H9 (cell line): ENCODE measurements at regions not wholly inside any gene's neighbourhood (a gene's known extent, or its start where the extent isn't known, plus 50 kb on each side); places are given as distances from the start of the nearest gene placed in this dataset.

Source experiments
- DNase-seq: peaks from one replicate; pipeline ENCODE4 v3.0.0-alpha.2; 2017
- H2AFZ ChIP-seq: one replicate; pipeline ENCODE4 v1.6.1; 2013; ENCODE audit warnings: mild to moderate bottlenecking, low read length, control low read depth, moderate library complexity
- H2AK5ac ChIP-seq: 2 replicates; pipeline ENCODE4 v1.6.1; 2013; ENCODE audit warnings: low read length, control low read depth, mixed read lengths; ENCODE audit not compliant: insufficient read length
- H2BK120ac ChIP-seq: one replicate; pipeline ENCODE4 v1.6.1; 2013; ENCODE audit warnings: low read depth, mild to moderate bottlenecking, low read length, control low read depth, inconsistent platforms; ENCODE audit not compliant: poor library complexity, severe bottlenecking
- H2BK12ac ChIP-seq: 2 replicates; pipeline ENCODE4 v1.6.1; 2013; ENCODE audit warnings: low read length, control low read depth, mixed read lengths, low read depth; ENCODE audit not compliant: insufficient read length
- H2BK15ac ChIP-seq: 2 replicates; pipeline ENCODE4 v1.6.1; 2013; ENCODE audit warnings: low read depth, low read length, control low read depth
- H2BK20ac ChIP-seq: one replicate; pipeline ENCODE4 v1.6.1; 2013; ENCODE audit warnings: low read depth, mild to moderate bottlenecking, low read length, control low read depth, inconsistent platforms; ENCODE audit not compliant: poor library complexity, severe bottlenecking
- H2BK5ac ChIP-seq: 2 replicates; pipeline ENCODE4 v1.6.1; 2013; ENCODE audit warnings: low read length, control low read depth, mixed read lengths; ENCODE audit not compliant: insufficient read length
- H3K14ac ChIP-seq: 2 replicates; pipeline ENCODE4 v1.6.1; 2013; ENCODE audit warnings: low read length, control low read depth; ENCODE audit not compliant: insufficient read depth
- H3K18ac ChIP-seq: 2 replicates; pipeline ENCODE4 v1.6.1; 2013; ENCODE audit warnings: low read depth, mild to moderate bottlenecking, mixed read lengths, low read length, control low read depth; ENCODE audit not compliant: insufficient read length
- H3K23ac ChIP-seq: 2 replicates; pipeline ENCODE4 v1.6.1; 2013; ENCODE audit warnings: low read length, control low read depth, mixed read lengths, low read depth; ENCODE audit not compliant: insufficient read length
- H3K23me2 ChIP-seq: 2 replicates; pipeline ENCODE4 v1.6.1; 2013; ENCODE audit warnings: low read depth, mild to moderate bottlenecking, mixed read lengths, low read length, control low read depth; ENCODE audit not compliant: insufficient read length, poor library complexity, severe bottlenecking
- H3K27ac ChIP-seq: 2 replicates; pipeline ENCODE4 v1.5.1; 2013; ENCODE audit warnings: low read length, control low read depth, mixed read lengths, low read depth; ENCODE audit not compliant: insufficient read length
- H3K27me3 ChIP-seq: 2 replicates; pipeline ENCODE4 v1.6.1; 2013; ENCODE audit warnings: low read length, control low read depth, inconsistent platforms; ENCODE audit not compliant: insufficient read depth
- H3K4ac ChIP-seq: 2 replicates; pipeline ENCODE4 v1.6.1; 2013; ENCODE audit warnings: low read depth, mild to moderate bottlenecking, control low read depth, inconsistent platforms, low read length, moderate library complexity
- H3K4me1 ChIP-seq: 2 replicates; pipeline ENCODE4 v1.6.1; 2013; ENCODE audit warnings: low read length, control low read depth, inconsistent platforms; ENCODE audit not compliant: insufficient read depth
- H3K4me2 ChIP-seq: 2 replicates; pipeline ENCODE4 v1.6.1; 2013; ENCODE audit warnings: low read length, control low read depth, mixed read lengths; ENCODE audit not compliant: insufficient read length, insufficient read depth
- H3K56ac ChIP-seq: 2 replicates; pipeline ENCODE4 v1.6.1; 2013; ENCODE audit warnings: low read depth, mild to moderate bottlenecking, mixed read lengths, low read length, control low read depth; ENCODE audit not compliant: insufficient read length
- H3K79me1 ChIP-seq: 2 replicates; pipeline ENCODE4 v1.6.1; 2013; ENCODE audit warnings: low read depth, mild to moderate bottlenecking, moderate library complexity, low read length, control low read depth, inconsistent platforms; ENCODE audit not compliant: insufficient read depth, poor library complexity, severe bottlenecking
- H3K79me2 ChIP-seq: 2 replicates; pipeline ENCODE4 v1.6.1; 2013; ENCODE audit warnings: low read length, control low read depth, inconsistent platforms; ENCODE audit not compliant: insufficient read depth
- H3K9ac ChIP-seq: 2 replicates; pipeline ENCODE4 v1.6.1; 2013; ENCODE audit warnings: low read length, control low read depth, mixed read lengths; ENCODE audit not compliant: insufficient read length; ENCODE audit errors: extremely low read depth
- H3K9me3 ChIP-seq: one replicate; pipeline ENCODE4 v1.6.1; 2013; ENCODE audit warnings: low read depth, low read length, inconsistent platforms; ENCODE audit not compliant: control insufficient read depth
- H3T11ph ChIP-seq: one replicate; pipeline ENCODE4 v1.6.1; 2013; ENCODE audit warnings: mild to moderate bottlenecking, low read length, control low read depth, inconsistent platforms
- H4K20me1 ChIP-seq: one replicate; pipeline ENCODE4 v1.6.1; 2013; ENCODE audit not compliant: control insufficient read depth, insufficient read length, insufficient read depth
- H4K5ac ChIP-seq: 2 replicates; pipeline ENCODE4 v1.6.1; 2013; ENCODE audit warnings: low read depth, mild to moderate bottlenecking, mixed read lengths, low read length, control low read depth; ENCODE audit not compliant: insufficient read length
- H4K8ac ChIP-seq: replicated peaks from 2 replicates; pipeline ENCODE4 v1.6.1; 2013; ENCODE audit warnings: low read length, control low read depth, mixed read lengths, low read depth; ENCODE audit not compliant: insufficient read length
- H4K91ac ChIP-seq: 2 replicates; pipeline ENCODE4 v1.6.1; 2013; ENCODE audit warnings: low read depth, mild to moderate bottlenecking, moderate library complexity, mixed read lengths, low read length, control low read depth; ENCODE audit not compliant: insufficient read length
- H3K27ac Mint-ChIP-seq, 3 experiments: 2 replicates in 2 of 3; 3 replicates in 1 of 3; pipeline ENCODE4 v1.8.0; 2020 to 2021; ENCODE audit warnings: mixed read lengths in 3 of 3, mild to moderate bottlenecking in 1 of 3, moderate library complexity in 1 of 3
- H3K27me3 Mint-ChIP-seq: 2 replicates; pipeline ENCODE4 v1.8.0; 2021; ENCODE audit warnings: low read depth, mild to moderate bottlenecking, moderate library complexity, mixed read lengths
- H3K36me3 Mint-ChIP-seq, 3 experiments: 2 replicates in 2 of 3; 3 replicates in 1 of 3; pipeline ENCODE4 v1.8.0; 2020 to 2021; ENCODE audit warnings: low read depth in 3 of 3, mixed read lengths in 3 of 3; ENCODE audit not compliant: insufficient read depth in 1 of 3
- H3K4me1 Mint-ChIP-seq, 2 experiments: 2 replicates each; pipeline ENCODE4 v1.8.0; 2020; ENCODE audit warnings: mixed read lengths in 2 of 2
- H3K4me3 Mint-ChIP-seq, 2 experiments: 2 replicates in 1 of 2; 3 replicates in 1 of 2; pipeline ENCODE4 v1.8.0; 2020 to 2021; ENCODE audit warnings: mild to moderate bottlenecking in 2 of 2, mixed read lengths in 2 of 2, moderate library complexity in 1 of 2
- H3K9me3 Mint-ChIP-seq, 2 experiments: 2 replicates in 1 of 2; 3 replicates in 1 of 2; pipeline ENCODE4 v1.8.0; 2020; ENCODE audit warnings: mild to moderate bottlenecking in 2 of 2, mixed read lengths in 2 of 2, moderate library complexity in 1 of 2
- CTCF ChIP-seq: fragments of 200-600 bp; sonication (generic); conservative IDR thresholded peaks from 3 replicates; pipeline ENCODE4 v1.8.0; 2021; ENCODE audit warnings: antibody characterized with exemption, mild to moderate bottlenecking
- WGBS: extraction: QIAGEN DNeasy Blood & Tissue Kit; methylation state at CpG from one replicate; pipeline ENCODE4 v1.1.7; 2013; ENCODE audit warnings: missing lambda C conversion rate, low lambda C conversion rate, mixed read lengths; ENCODE audit not compliant: insufficient read length; ENCODE audit errors: extremely low coverage; 5-methylcytosine and 5-hydroxymethylcytosine counted together

GRCh38 chr7:91671245-91671644, 209.3 kb downstream of the MTERF1 start:
- Mint-ChIP-seq H3K9me3 (no peaks in the 10 kb centered on the region), H3K27ac (no peak overlapping the region), H3K27me3 (no peaks in the 10 kb centered on the region), H3K4me1 (no peaks in the 10 kb centered on the region), H3K36me3 (no peaks in the 10 kb centered on the region), H3K4me3 (no peak overlapping the region)
- Histone ChIP-seq H3K27ac (no peak overlapping the region), H3K27me3 (no peaks in the 10 kb centered on the region), H3K79me2 (no peaks in the 10 kb centered on the region), H3K4ac (no peak overlapping the region), H3K9ac (no peak overlapping the region), H2AFZ (no peak overlapping the region), H3K4me1 (no peaks in the 10 kb centered on the region), H2BK20ac (no peak overlapping the region), H4K20me1 (no peaks in the 10 kb centered on the region), H4K5ac (no peak overlapping the region), H3K9me3 (no peaks in the 10 kb centered on the region), H2BK5ac (no peak overlapping the region), H2BK15ac (no peak overlapping the region), H2BK120ac (no peak overlapping the region), H3K79me1 (no peaks in the 10 kb centered on the region), H3K4me2 (no peak overlapping the region), H2BK12ac (no peak overlapping the region), H3K14ac (no peak overlapping the region), H3K23ac (no peak overlapping the region), H4K8ac (no peak overlapping the region), H2AK5ac (no peak overlapping the region), H3K23me2 (no peaks in the 10 kb centered on the region), H3T11ph (no peak overlapping the region), H3K56ac (no peak overlapping the region), H3K18ac (no peak overlapping the region), H4K91ac (no peak overlapping the region)
- no peak for DNase-seq
- WGBS: no CpG with 5 or more reads among the region's 3 CpGs
- TF ChIP-seq CTCF: no peak
